Neural crest cell (in vitro differentiated cells): ENCODE measurements at regions not wholly inside any gene's neighbourhood (a gene's known extent, or its start where the extent isn't known, plus 50 kb on each side); places are given as distances from the start of the nearest gene placed in this dataset.
"Not testable (repeated sequence)": the region's sequence is repeated elsewhere in the genome, so short reads cannot be mapped to it uniquely, and the experiment has no call there.

Experiments
- DNase-seq: peaks from one replicate; pipeline ENCODE4 v3.0.0; 2021; ENCODE audit warnings: low read depth, mixed read lengths, low spot score
- H3K27ac Mint-ChIP-seq: one replicate; pipeline ENCODE4 v1.8.0; 2021; ENCODE audit warnings: mild to moderate bottlenecking, mixed read lengths; ENCODE audit not compliant: unreplicated experiment
- H3K27me3 Mint-ChIP-seq: 2 replicates; pipeline ENCODE4 v1.8.0; 2021; ENCODE audit warnings: low read depth, mild to moderate bottlenecking, mixed read lengths
- H3K36me3 Mint-ChIP-seq: 2 replicates; pipeline ENCODE4 v1.8.0; 2021; ENCODE audit warnings: low read depth, mild to moderate bottlenecking, mixed read lengths
- H3K4me1 Mint-ChIP-seq: 2 replicates; pipeline ENCODE4 v1.8.0; 2021; ENCODE audit warnings: mixed read lengths
- H3K4me3 Mint-ChIP-seq: one replicate; pipeline ENCODE4 v1.8.0; 2021; ENCODE audit warnings: mild to moderate bottlenecking, mixed read lengths
- H3K9me3 Mint-ChIP-seq: 2 replicates; pipeline ENCODE4 v1.8.0; 2021; ENCODE audit warnings: mixed read lengths
- TF ChIP-seq, protein P1 (sequence below): fragments of 200-600 bp; sonication (generic); conservative IDR thresholded peaks from 2 replicates; pipeline ENCODE4 v1.5.0; 2021; ENCODE audit warnings: antibody characterized with exemption, mild to moderate bottlenecking

- peaks cover 2% of the 10 kb centered on the region for H3K36me3 Mint-ChIP-seq
- TF ChIP-seq, protein P1, sequence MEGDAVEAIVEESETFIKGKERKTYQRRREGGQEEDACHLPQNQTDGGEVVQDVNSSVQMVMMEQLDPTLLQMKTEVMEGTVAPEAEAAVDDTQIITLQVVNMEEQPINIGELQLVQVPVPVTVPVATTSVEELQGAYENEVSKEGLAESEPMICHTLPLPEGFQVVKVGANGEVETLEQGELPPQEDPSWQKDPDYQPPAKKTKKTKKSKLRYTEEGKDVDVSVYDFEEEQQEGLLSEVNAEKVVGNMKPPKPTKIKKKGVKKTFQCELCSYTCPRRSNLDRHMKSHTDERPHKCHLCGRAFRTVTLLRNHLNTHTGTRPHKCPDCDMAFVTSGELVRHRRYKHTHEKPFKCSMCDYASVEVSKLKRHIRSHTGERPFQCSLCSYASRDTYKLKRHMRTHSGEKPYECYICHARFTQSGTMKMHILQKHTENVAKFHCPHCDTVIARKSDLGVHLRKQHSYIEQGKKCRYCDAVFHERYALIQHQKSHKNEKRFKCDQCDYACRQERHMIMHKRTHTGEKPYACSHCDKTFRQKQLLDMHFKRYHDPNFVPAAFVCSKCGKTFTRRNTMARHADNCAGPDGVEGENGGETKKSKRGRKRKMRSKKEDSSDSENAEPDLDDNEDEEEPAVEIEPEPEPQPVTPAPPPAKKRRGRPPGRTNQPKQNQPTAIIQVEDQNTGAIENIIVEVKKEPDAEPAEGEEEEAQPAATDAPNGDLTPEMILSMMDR = no peak
- H3K4me1 Mint-ChIP-seq = no peaks in the 10 kb centered on the region
- H3K4me3 Mint-ChIP-seq = no peak overlapping the region
- DNase-seq = no peak
- no peaks in the 10 kb centered on the region for H3K27me3 Mint-ChIP-seq
- H3K27ac Mint-ChIP-seq = no peak overlapping the region
- H3K9me3 Mint-ChIP-seq = peaks cover 10% of the 10 kb centered on the region
These were observed 54.6 kb downstream of the DKK1 start for GRCh38 chr10:52368725-52369124.

GRCh38 chr10:52374207-52374606 is 60.1 kb downstream of the DKK1 start:
- H3K4me3 Mint-ChIP-seq, DNase-seq, H3K36me3 Mint-ChIP-seq, H3K27me3 Mint-ChIP-seq, H3K27ac Mint-ChIP-seq, H3K9me3 Mint-ChIP-seq, H3K4me1 Mint-ChIP-seq: not testable (repeated sequence)

- H3K4me3 Mint-ChIP-seq = no peak overlapping the region
- H3K27me3 Mint-ChIP-seq = no peaks in the 10 kb centered on the region
- H3K4me1 Mint-ChIP-seq = no peaks in the 10 kb centered on the region
- no peaks in the 10 kb centered on the region for H3K36me3 Mint-ChIP-seq
- DNase-seq = no peak
- TF ChIP-seq, protein P1 = no peak
- H3K27ac Mint-ChIP-seq = no peak overlapping the region
- H3K9me3 Mint-ChIP-seq = no peaks in the 10 kb centered on the region
These were observed 62.7 kb downstream of the DKK1 start for GRCh38 chr10:52376694-52377354.

- no peak for DNase-seq
- H3K9me3 Mint-ChIP-seq = no peaks in the 10 kb centered on the region
- TF ChIP-seq, protein P1 = no peak
- H3K4me1 Mint-ChIP-seq = no peaks in the 10 kb centered on the region
- no peak overlapping the region for H3K4me3 Mint-ChIP-seq
- H3K27me3 Mint-ChIP-seq = no peaks in the 10 kb centered on the region
- no peak overlapping the region for H3K27ac Mint-ChIP-seq
- H3K36me3 Mint-ChIP-seq = no peaks in the 10 kb centered on the region
These were observed 64.0 kb downstream of the DKK1 start for GRCh38 chr10:52378124-52378523.

- Mint-ChIP-seq H3K27ac (no peak overlapping the region), H3K9me3 (no peaks in the 10 kb centered on the region), H3K36me3 (no peaks in the 10 kb centered on the region), H3K4me1 (no peaks in the 10 kb centered on the region), H3K27me3 (no peaks in the 10 kb centered on the region), H3K4me3 (no peak overlapping the region)
- no peak for DNase-seq
- TF ChIP-seq, protein P1 = no peak
These were observed 65.2 kb downstream of the DKK1 start for GRCh38 chr10:52379287-52379686.

- no peak for DNase-seq
- TF ChIP-seq, protein P1 = no peak
- no peaks in the 10 kb centered on the region for H3K9me3 Mint-ChIP-seq
- H3K27me3 Mint-ChIP-seq = no peaks in the 10 kb centered on the region
- no peaks in the 10 kb centered on the region for H3K36me3 Mint-ChIP-seq
- no peaks in the 10 kb centered on the region for H3K4me1 Mint-ChIP-seq
- H3K27ac Mint-ChIP-seq = no peak overlapping the region
- H3K4me3 Mint-ChIP-seq = no peak overlapping the region
These were observed 69.0 kb downstream of the DKK1 start for GRCh38 chr10:52383088-52383487.
